GM12872 (cell line): ENCODE measurements at regions not wholly inside any gene's neighbourhood (a gene's known extent, or its start where the extent isn't known, plus 50 kb on each side); places are given as distances from the start of the nearest gene placed in this dataset.

Experiments
- TF ChIP-seq, protein P1 (sequence below): IDR thresholded peaks from 3 replicates; pipeline ENCODE4 v1.5.1; 2011; ENCODE audit warnings: low read depth, mild to moderate bottlenecking, low read length, moderate library complexity; ENCODE audit not compliant: insufficient read depth

DNA sequence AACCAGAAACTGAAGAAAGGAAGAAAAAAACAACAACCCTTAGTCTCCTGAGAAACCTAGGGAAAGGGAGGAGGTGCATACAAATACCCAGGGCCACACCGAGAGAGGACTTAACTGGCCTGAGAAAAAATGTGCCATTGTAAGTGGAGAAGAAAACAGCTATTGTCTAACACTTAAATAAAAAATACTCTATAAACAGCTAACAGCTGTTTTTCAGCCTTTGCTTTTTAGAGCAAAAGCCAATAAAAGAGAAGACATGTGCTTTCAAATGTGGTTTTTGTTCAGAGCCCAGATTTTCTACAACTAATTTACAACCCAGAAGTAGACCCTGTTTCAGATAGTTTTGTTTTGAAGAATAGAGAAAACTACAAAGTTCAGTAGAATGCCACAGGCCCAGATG lies 56.0 kb upstream of the SLC22A16 start:
- TF ChIP-seq, protein P1, sequence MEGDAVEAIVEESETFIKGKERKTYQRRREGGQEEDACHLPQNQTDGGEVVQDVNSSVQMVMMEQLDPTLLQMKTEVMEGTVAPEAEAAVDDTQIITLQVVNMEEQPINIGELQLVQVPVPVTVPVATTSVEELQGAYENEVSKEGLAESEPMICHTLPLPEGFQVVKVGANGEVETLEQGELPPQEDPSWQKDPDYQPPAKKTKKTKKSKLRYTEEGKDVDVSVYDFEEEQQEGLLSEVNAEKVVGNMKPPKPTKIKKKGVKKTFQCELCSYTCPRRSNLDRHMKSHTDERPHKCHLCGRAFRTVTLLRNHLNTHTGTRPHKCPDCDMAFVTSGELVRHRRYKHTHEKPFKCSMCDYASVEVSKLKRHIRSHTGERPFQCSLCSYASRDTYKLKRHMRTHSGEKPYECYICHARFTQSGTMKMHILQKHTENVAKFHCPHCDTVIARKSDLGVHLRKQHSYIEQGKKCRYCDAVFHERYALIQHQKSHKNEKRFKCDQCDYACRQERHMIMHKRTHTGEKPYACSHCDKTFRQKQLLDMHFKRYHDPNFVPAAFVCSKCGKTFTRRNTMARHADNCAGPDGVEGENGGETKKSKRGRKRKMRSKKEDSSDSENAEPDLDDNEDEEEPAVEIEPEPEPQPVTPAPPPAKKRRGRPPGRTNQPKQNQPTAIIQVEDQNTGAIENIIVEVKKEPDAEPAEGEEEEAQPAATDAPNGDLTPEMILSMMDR = no peak

DNA sequence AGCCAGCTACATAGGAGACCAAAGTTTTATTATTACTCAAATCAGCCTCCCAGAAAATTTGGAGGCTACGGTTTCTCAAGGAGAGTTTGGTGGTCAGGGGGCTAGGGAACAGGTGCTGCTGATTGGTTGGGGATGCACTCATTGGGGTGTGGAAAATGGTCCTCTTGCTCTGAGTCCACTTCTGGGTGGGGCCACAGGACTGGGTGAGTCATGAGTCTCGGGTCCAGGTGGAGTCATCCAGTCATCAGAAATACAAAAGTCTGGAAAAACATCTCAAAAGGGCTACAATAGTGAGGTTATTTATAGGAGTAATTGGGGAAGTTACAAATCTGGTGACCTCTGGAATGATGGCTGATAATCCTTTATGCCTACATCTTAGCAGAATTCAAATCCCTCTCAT lies 54.3 kb upstream of the SLC22A16 start:
- TF ChIP-seq, protein P1 = no peak

GRCh38 chr6:110529907-110530306 lies 53.5 kb upstream of the SLC22A16 start:
- TF ChIP-seq, protein P1 = no peak

DNA sequence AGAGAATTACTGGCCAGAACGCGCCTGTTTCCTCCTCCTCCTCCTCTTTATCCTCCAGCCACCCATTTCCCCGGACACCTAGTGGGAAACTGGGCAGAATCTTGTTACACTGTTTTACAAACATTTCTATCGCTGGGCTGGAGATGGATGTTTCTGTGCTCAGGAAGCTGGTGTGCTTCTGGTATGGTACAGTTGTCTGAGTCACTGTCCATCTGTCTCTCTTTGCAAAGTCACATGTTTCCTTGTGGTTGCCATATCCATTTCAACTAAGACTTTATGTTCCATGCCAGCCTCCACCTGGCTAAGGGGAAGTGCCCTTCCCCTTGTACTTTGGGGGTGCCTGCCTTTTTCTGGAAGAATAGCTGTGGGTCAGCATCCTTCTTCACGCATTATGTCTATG lies 52.9 kb upstream of the SLC22A16 start:
- TF ChIP-seq, protein P1 = no peak

DNA sequence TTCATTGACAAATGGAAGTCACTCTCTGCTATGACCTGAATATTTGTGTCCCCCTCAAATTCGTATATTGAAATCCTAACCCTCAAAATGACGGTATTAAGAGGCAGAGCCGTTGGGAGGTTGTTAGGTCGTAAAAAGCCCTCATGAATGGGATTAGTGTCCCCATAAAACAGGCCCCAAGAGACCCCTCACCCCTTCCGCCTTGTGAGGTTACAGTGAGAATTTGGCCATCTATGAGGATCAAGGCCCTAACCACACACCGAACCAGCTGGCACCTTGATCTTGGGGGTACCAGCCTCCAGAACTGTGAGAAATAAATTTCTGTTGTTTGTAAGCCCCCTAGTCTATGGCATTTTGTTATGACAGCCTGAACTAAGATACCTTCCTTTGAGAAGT lies 52.5 kb upstream of the SLC22A16 start:
- TF ChIP-seq, protein P1 = no peak

DNA sequence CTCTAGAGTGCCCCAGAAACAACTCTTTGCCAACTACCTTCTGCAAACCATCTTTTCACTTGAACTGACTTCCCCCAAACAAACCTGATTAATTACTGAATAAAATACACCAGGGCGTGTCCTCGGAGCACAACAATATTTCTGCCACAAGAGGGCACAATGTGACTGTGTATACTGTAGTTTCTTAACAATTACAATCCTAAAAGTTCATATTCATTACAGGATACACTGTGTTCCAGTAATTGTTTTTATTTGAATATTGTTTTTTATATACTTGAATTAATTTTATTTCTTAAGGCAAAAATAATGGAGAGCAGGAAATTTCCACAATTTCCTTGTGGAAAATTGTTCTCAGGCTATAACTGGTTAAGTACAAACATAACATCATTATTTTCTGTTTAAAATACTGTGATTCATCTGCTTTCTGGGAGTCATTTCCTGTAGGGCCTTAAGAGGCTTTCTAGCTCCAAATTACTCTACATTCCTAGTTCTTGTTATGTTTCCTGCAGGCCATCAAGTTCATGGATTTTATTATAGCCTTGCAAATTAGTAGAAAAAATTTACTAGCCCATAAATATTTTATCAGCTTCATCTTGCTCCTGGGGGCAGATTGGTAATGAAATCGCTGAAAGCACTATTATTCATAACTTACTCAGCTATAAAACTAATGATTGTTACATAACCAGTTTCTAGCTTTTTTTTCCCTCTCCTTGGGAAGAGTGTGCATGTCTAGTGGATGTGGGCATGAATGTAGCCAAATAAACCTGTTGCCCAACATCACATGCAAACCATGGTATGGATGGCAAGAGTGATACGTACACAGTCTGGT lies 51.9 kb upstream of the SLC22A16 start:
- TF ChIP-seq, protein P1 = peak; percentile 54

GRCh38 chr6:110527516-110527915 lies 51.1 kb upstream of the SLC22A16 start:
- TF ChIP-seq, protein P1 = no peak

GRCh38 chr6:110526726-110527125 lies 50.3 kb upstream of the SLC22A16 start:
- TF ChIP-seq, protein P1 = no peak
